GM12875 (cell line): ENCODE measurements at regions not wholly inside any gene's neighbourhood (a gene's known extent, or its start where the extent isn't known, plus 50 kb on each side); places are given as distances from the start of the nearest gene placed in this dataset.

Experiments used
- H3K4me3 ChIP-seq: one replicate; pipeline ENCODE4 v1.5.1; 2011; ENCODE audit warnings: low read depth, low read length, control low read depth
- CTCF ChIP-seq: IDR thresholded peaks from 2 replicates; pipeline ENCODE4 v1.5.1; 2011; ENCODE audit warnings: low read depth, mild to moderate bottlenecking, control low read depth, inconsistent platforms, low read length, moderate library complexity, borderline replicate concordance; ENCODE audit not compliant: insufficient read depth

GRCh38 chr10:44240584-44241205 lies 144.2 kb downstream of the CXCL12 start:
- no peak for TF ChIP-seq CTCF

GRCh38 chr10:44238212-44238611 lies 146.7 kb downstream of the CXCL12 start:
- TF ChIP-seq CTCF: no peak
- no peak overlapping the region for H3K4me3 ChIP-seq

More at GRCh38 chr10:44240584-44241205, 144.2 kb downstream of the CXCL12 start:
- H3K4me3 ChIP-seq: no peak overlapping the region

GRCh38 chr10:44237364-44238049 lies 147.4 kb downstream of the CXCL12 start:
- TF ChIP-seq CTCF: no peak

GRCh38 chr10:44235363-44235762 lies 149.5 kb downstream of the CXCL12 start:
- H3K4me3 ChIP-seq: no peak overlapping the region
- no peak for TF ChIP-seq CTCF

More at GRCh38 chr10:44237364-44238049, 147.4 kb downstream of the CXCL12 start:
- H3K4me3 ChIP-seq: no peak overlapping the region

GRCh38 chr10:44234483-44234875 lies 150.4 kb downstream of the CXCL12 start:
- no peak overlapping the region for H3K4me3 ChIP-seq
- no peak for TF ChIP-seq CTCF

- TF ChIP-seq CTCF: no peak
- H3K4me3 ChIP-seq: no peak overlapping the region
Measured at GRCh38 chr10:44233561-44234482, 151.1 kb downstream of the CXCL12 start.
